SHP77 (cell line): ENCODE measurements at regions not wholly inside any gene's neighbourhood (a gene's known extent, or its start where the extent isn't known, plus 50 kb on each side); places are given as distances from the start of the nearest gene placed in this dataset.

ENCODE experiments used
- DNase-seq, 2 experiments: peaks; one replicate each; lab custom pipeline; 2025; lab: John Stamatoyannopoulos, UW

DNA sequence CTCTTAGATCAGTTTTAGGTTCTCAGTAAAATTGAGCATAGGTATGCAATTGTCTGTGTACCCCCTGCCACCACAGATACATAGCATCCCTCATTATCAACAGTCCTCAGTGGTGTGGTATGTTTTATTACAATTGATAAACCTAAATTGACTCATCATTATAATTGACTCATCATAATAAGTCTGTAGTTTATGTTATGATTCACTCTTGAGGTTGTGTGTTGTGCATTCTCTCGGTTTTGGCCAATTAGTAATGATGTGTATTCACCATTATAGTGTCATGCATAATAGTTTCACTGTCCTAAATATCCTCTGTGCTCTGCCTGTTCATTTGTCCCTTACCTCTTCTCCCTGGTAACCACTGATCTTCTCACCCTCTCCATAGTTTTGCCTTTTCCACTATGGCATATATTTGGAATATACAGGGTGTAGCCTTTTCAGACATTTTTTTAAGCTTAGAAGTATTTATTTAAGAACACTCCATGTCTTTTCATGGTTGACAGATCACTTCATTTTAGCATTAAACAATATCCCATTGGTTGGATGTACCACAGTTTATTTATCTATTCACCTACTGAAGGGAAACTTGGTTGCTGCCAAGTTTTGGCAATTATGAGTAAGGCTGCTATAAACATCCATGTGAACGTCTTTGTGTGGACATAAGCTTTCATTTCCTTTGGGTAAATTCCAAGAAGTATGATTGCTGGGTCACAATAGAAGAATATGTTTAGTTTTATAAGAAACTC lies 1620.6 kb upstream of the MIR17HG start:
- no peak for DNase-seq

GRCh38 chr13:89733829-89734228 lies 1613.7 kb upstream of the MIR17HG start:
- no peak for DNase-seq

DNA sequence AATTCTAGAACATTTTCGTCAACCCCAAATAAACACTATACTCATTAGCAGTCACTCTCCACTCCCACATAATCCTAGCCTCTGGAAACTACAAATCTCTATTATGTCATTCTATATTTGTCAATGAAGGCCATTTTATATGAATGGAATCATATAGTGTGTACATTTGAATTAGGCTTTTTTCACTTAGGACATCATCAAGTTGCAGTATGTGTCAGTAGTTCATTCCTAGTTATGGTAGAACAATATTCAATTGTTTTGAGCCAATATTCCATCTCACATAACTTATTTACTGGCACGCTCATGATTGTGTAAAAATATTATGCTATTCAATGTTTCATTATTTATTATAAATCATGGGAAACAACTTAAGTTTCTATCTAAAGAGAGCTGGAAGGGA lies 1610.4 kb upstream of the MIR17HG start:
- DNase-seq: no peak

GRCh38 chr13:89738072-89738471 lies 1609.4 kb upstream of the MIR17HG start:
- no peak for DNase-seq

- DNase-seq: no peak
Measured at GRCh38 chr13:89740994-89741685, 1606.3 kb upstream of the MIR17HG start.

GRCh38 chr13:89746554-89746953 lies 1600.9 kb upstream of the MIR17HG start:
- no peak for DNase-seq

GRCh38 chr13:89748716-89749115 lies 1598.8 kb upstream of the MIR17HG start:
- DNase-seq: no peak

GRCh38 chr13:89749888-89750287 lies 1597.6 kb upstream of the MIR17HG start:
- DNase-seq: no peak

- no peak for DNase-seq
Measured at GRCh38 chr13:89750371-89750770, 1597.1 kb upstream of the MIR17HG start.

- DNase-seq: no peak
Measured at GRCh38 chr13:89751432-89751930, 1596.0 kb upstream of the MIR17HG start.

GRCh38 chr13:89752394-89752793 lies 1595.1 kb upstream of the MIR17HG start:
- no peak for DNase-seq

DNA sequence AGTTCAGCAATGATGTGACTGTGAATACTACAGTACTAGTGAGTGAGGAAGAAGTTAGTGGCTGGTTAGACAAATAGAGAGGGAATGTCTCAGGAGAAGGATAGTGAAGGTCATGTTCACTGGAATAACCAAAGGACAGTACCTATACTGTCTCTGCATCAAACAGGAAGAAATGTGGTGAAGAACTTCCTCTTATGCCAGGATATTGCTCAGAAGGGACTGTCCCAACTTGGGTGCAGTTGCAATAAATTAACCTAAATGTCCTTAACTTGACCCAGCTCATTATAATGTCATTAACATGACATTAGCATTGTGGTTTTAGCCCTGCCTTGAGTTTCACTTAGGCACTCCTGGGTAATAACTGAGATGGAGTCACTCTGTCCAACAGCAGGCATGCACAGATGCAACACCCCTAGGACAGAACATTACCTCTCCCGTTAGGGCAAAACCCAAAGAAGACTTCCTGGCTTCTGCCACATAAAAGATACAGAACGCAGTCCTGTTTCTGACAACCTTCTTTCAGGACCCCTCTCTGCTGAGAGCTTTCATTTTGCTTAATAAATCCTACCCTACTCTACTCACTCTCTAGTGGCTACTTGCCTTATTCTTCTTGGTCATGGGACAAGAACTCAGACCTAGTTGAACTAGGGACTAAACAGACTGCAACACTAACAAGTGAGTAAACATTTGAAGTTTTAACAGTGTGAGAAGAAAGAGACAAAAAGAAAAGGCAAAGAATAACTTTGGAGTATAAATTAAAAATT lies 1591.6 kb upstream of the MIR17HG start:
- no peak for DNase-seq

DNA sequence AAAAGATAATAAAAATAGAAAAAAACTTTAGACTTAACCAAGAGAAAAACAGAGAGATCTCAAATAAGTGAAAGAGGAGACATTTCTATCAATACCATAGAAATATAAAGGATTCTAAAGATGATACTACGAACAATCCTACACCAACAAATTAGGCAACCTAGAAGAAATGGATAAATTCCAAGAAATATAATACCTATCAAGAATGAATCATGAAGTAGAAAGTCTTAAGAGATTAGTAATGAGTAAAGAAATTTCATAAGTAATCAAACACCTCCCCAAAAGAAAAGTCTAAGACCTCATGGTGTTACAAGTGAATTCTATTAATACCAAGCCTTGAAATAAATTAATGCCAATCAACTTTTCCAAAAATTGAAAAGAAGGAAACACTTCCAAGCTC lies 1584.5 kb upstream of the MIR17HG start:
- DNase-seq: no peak

DNA sequence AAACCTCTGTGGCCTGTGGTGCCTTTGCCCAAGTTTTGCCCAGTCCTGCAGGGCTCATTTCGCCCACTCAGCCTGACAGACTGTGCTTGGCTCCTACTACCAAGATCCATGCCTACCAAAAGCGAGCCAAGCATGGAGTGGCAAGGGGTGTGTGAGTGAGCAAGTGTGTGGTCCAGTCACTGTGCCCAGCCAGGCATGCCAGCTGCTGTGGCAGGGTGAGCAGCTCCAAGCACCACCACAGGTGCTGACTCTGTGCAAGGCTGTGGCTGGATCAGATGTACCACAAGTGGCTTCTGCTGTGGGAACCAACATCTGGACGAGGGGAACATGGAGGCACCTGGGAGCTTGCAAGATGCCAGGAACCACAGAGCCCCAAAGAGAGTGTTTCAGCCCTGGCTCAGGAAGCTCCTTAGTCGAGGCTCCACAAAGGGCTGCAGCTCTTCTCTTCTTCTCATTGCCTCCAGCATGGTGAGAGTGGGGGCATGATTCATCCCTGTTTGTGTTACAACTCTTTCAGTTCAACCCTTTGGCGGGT lies 1564.2 kb upstream of the MIR17HG start:
- no peak for DNase-seq

DNA sequence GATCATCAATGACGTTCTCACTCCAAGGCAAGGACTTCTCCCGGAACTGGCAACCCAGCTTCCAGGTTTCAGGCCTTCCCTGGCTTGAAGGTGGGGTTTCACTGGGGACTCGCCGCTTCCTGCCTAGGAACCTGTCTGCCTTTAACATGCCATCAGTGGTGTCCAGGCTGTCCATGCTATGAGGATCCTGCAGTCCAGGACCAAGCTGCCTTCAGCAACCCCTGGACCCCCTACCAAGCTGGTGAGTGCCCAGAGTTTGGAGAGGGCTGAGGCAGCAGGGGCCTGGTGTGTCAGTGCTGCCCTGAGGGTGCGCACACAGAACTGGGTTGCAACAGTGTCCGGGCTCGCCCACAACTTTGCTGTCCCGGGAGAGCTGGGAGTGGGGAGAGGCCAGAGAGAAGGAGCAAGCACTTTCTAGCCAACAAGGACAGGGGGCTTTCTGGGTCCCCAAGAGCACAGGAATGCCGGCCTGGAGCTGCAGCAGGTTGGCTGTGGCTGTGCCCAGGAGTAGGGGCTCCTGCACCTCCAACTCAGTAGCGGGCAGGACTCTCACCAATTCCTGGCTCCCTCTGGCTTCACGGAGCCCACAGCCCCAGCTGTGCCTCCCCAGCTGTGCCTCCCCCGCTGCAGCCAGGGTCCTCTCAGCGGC lies 1563.2 kb upstream of the MIR17HG start:
- DNase-seq: no peak

GRCh38 chr13:89786531-89786930 lies 1561.0 kb upstream of the MIR17HG start:
- no peak for DNase-seq

DNA sequence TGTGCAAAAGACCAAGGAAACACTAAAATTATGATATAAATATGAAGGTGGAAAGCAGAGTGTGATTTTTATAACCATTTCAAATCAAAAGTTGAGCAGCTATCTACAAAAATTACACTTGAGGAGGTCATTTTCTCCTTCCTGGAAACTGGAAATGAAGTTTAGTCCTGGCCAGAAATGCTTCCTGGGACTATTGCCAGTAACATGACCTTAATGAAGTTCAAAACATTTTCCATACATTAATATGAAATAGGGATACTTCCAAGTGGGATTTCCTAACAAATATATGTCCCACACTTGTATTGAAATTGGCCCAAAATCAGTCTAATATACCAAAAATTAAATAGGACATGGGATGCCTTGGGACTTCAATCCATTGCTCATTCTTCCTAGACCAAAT lies 1556.8 kb upstream of the MIR17HG start:
- DNase-seq: no peak

DNA sequence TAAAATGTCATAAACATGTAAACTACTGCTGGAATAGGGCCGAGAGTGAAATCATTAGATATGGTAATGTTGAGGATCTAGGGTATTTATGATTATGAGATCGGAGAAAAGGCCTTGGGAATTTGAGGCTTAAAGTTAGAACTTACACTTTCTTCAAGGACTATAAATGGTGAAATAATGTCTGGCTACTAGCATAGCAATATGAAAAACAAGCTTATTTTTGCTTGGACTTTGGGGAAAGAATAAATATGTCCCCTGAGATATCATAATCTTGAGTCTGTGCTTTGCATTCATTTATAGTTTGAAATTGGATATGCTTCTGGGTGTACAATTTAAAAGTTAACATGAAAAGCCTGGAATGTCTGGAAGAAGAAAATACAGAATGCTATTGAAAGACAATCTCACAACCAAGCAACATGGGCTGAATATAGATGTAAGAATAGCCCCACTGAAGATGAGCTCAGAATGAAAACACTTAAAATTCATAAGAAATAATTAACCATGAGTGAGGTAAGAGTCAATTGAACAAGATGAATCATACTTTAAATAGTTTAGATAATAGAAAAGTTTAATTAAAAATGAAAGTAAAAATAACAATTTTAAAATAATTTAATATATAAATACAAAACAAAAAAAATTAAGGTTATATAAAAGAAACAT lies 1555.4 kb upstream of the MIR17HG start:
- no peak for DNase-seq

GRCh38 chr13:89796196-89796595 lies 1551.3 kb upstream of the MIR17HG start:
- DNase-seq: no peak

DNA sequence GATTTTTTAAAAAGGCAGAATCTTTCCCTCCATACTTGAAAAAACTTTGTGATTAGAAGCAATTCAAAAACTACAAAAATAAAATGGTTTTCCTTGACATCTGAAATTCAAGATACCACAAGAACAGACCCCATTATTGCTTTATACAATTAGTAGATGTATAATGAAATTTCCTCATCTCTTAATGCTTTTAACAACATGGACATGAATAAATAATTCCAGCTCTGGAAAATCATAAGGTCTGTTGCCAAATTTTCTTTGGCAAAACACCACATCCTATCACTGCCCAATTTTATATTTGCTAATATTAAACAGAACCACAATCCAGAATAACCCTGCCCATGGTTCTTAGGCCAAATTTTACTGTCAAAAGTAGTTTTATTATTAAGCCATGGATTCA lies 1543.6 kb upstream of the MIR17HG start:
- DNase-seq: no peak

DNA sequence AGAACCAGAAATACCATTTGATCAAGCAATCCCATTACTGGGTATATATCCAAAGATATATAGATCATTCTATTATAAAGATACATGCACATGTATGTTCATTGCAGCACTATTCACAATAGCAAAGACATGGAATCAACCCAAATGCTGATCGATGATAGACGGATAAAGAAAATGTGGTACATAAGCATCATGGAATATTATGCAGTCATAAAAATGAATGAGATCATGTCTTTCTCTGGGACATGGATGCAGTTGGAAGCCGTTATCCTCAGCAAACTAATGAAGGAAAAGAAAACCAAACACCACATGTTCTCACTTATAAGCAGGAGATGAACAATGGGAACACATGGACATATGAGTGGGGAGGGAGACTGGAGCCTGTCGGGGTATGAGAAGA lies 1540.9 kb upstream of the MIR17HG start:
- no peak for DNase-seq
